Bone marrow (tissue), 2 donors: ENCODE measurements at regions not wholly inside any gene's neighbourhood (a gene's known extent, or its start where the extent isn't known, plus 50 kb on each side); places are given as distances from the start of the nearest gene placed in this dataset.
A peak's percentile ranks its signal among the peaks of the same experiment; 100 is the strongest.
"Not testable (repeated sequence)": the region's sequence is repeated elsewhere in the genome, so short reads cannot be mapped to it uniquely, and the experiment has no call there.

Experiments
- DNase-seq, 2 donors: peaks; one replicate each; lab custom pipeline; 2025; lab: John Stamatoyannopoulos, UW

DNA sequence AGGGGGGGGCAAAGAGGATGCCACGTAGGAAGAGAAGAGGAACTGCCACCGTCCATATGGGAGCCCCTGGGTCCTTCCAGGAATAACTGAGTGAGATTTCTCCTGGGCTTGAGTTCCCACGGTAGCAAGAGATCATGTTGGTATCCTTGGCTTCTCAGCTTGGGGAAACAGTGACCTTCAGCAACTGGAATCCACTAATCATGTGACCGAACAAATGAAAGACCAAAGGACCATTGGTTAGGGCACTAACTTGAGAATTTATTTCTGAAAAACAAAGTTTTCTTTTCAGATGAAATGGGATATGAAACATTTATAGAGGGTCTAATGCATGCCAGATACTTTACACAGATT lies 259.4 kb upstream of the ID2 start:
- no peak for DNase-seq

GRCh38 chr2:8424997-8425900 lies 256.6 kb upstream of the ID2 start:
- no peak for DNase-seq

GRCh38 chr2:8426550-8426949 lies 255.3 kb upstream of the ID2 start:
- no peak for DNase-seq

DNA sequence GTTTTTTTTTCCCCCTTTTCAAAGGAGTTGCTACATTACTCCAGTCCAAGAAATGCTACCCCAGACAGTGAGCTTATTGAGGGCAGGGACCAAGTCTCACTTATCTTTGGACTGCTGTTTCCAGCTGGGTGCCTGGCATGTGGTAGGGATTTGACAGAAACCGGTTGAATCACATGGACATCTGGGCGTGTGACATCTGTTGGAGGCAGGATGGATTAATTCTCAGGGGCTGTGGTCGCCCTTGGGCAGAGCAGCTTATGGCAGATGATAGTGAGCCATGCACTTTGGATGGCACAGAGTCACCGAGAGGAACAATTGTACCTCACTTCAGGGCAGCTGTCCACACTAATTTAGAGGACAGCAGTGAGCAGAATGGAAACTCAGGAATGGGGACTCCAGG lies 254.6 kb upstream of the ID2 start:
- DNase-seq, result no peak

DNA sequence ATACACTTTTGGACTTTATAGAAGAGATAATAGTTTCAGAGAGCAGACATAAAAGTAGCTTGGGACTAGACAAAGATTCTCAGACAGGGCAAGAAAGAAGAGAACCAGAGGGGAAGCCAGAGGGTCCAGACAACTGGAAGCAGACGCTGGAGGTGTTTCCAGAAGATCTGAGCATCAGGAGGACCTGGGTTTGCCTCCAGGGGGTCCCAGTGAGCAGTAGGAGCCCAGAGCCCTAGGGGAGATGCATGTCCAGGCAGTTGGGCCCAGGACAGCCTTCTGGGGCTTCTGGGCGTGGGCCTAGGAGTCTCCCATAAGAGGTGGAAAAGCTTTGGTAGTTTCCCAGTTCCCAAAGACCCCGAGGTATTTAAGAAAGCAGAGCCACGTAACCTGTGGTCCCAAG lies 251.2 kb upstream of the ID2 start:
- no peak for DNase-seq

DNA sequence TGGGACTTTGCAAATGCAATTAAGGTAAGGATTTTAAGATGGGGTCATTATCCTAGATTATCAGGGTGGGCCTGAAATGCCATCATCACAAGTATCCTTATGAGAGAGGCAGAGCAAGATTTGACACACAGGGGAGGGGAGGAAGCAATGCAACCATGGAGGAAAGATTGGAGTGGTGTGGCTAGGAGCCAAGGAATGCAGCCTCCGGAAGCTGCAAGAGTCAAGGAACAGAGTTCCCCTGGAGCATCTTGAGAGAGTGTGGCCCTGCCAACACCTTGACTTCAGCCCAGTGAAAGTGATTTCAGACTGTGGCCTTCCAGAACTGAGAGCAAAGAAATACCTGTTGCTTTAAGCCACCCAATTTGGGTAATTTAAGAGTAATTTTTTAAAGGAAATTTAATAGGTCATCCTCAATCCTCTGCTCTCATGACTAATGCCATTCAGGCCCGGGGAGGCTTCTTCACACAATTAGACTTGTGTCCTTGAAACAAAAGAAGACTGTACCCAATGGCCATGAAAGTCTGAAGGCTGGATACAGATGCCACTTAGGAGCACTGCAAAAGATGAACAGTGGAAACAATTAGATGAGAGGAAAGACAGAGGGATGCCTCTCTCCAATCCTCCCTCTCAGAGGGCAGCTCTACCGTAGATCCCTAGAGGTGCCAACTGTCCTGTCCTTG lies 250.3 kb upstream of the ID2 start:
- DNase-seq, result no peak

- peak in 1 of 2 donors; percentile 28 for DNase-seq
These were observed 249.0 kb upstream of the ID2 start for GRCh38 chr2:8432706-8433336.

- DNase-seq, result no peak
These were observed 248.5 kb upstream of the ID2 start for GRCh38 chr2:8433390-8433789.

GRCh38 chr2:8435608-8436007 lies 246.2 kb upstream of the ID2 start:
- no peak for DNase-seq

- no peak for DNase-seq
These were observed 245.3 kb upstream of the ID2 start for GRCh38 chr2:8436585-8436984.

GRCh38 chr2:8437228-8437948 lies 244.5 kb upstream of the ID2 start:
- DNase-seq, result no peak

GRCh38 chr2:8437949-8438400 lies 243.9 kb upstream of the ID2 start:
- no peak for DNase-seq

- peak in 1 of 2 donors; percentile 60 for DNase-seq
These were observed 243.4 kb upstream of the ID2 start for GRCh38 chr2:8438476-8438875.

DNA sequence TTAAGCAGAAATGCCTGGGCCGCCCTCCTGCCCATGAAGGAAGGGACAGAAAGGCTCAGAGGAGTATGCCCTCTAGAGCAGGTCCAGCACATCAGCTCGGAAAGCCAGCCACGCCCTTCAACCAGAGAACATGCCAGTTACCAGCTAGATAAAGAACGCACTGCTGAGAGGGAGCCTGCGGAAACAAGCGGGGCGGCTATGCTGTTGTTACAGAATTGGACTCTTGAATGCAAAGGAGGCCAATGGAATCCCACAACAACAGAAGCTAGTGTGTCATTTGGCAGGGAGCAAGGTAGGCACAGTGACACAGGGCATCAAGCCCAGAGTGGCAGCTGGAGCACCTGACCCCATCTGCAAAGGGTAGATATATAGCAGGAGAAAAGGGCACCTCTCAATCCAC lies 242.9 kb upstream of the ID2 start:
- DNase-seq, result no peak

DNA sequence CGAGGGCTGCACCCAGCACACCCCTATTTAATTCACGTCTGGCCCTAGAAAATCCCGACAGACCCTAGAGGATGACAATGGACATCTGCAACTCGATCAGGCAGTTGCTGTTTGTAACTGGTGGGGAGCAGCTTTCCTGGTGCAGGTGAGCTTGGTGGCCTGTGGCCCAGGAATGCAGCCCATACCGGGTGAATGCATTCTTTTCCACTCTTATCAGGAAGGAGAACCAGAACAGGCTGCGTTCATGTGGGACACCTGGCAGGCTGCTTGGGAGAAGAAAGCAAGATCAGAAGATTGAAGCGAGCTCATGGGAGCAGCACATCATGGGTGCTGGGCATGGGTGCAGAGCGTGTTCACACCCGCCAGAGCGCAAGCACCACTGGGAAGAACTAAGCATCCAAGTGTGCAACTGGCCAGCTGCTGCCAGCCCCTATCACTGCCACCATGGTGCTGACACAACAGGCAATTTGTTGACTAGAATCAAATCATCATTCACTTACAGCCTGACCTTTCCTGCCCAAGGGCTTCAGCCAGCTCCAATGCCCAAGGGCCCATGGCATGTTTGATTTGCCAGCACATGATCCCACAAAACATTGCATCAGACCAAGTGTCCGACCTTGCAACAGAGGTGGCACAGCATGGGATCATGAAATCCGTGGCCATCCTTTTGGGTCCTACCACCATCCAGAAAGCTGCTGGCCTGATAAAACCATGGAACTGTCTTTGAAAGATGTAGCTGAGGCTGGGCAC lies 241.7 kb upstream of the ID2 start:
- no peak for DNase-seq

DNA sequence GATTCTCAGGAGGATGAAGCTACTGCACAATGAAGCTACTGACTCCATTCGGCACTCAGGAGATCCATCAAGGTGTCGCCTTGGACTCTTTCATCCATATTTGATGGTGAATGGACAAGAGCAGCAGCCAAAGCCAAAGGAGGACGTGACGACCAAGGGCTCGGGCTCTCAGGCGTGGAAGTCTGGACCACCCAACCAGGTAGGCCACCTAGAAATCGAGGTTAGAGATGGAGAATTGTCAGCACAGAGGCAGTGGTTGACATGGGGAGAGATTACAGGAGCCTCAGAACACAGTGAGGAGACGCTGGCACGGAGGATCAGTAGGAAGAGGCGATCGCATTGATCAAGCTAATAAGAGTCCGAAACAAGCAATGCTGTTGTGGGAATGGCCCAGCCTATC lies 240.5 kb upstream of the ID2 start:
- DNase-seq, result no peak

DNA sequence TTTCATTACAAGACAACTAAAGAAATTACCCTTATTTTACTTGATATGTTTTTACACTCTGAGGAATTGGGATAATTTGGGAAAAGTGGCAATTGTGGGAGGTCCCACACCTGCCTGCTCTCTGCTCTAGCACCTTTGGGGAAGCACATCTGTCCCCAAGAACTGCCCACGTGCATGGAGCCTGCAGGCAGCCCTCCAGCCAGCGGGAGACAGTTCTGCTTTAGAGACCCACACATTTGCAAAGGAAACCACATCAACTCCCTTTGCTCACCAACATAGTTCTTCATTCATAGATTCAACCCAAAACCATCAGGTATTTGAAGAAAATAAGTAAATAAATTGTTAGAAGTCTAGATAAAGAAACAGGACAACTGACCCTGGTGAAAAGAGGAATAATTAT lies 239.9 kb upstream of the ID2 start:
- peak in 1 of 2 donors; percentile 30 for DNase-seq

GRCh38 chr2:8442833-8443486 lies 238.9 kb upstream of the ID2 start:
- no peak for DNase-seq

DNA sequence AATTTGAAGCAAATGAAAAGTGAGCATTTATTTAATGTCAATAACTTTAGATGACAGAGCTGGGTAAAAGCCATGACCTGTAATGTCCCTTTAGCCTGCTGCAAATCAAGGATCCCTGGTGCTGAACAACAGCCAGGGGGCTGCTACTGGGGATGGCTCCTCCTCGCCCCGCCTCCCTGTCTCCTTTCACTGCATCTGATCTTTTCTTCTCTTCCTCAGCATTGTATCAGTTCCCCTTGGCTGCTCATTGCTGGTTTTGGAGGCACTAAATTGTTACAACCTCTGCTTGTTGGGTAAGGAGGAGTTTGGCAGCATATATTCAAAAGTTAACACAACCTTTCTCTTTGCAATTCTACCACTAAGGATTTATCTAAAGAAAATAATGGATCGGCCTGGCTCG lies 236.3 kb upstream of the ID2 start:
- no peak for DNase-seq

GRCh38 chr2:8446751-8447150 lies 235.1 kb upstream of the ID2 start:
- DNase-seq, result not testable (repeated sequence)

- DNase-seq, result no peak
These were observed 234.1 kb upstream of the ID2 start for GRCh38 chr2:8447610-8448221.
